ENCODE measurements at regions not wholly inside any gene's neighbourhood (a gene's known extent, or its start where the extent isn't known, plus 50 kb on each side); places are given as distances from the start of the nearest gene placed in this dataset.

DNA sequence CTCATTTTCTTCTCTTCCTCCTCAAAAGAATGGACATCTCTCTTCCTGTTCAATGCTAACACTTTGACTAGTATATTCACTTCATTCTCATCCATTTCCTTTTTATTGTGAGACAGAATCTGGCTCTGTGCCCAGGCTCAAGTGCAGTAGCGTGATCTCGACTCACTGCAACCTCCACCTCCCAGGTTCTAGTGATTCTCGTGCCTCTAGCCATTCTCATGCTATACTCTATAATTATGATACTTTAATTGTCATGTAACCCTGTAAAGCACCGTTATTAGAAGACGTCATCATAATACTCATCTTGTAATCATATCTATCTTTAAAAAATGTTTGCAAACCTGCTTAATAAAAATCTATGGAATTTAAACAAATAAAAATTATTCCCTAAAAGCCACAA lies 107.0 kb downstream of the SHOX2 start:
- Histone ChIP-seq H3K27ac (ENCODE audit: low read depth, low read length) (no peak overlapping the region), H3K9me3 (ENCODE audit: control insufficient read depth, insufficient read depth, low read length) (no peaks in the 10 kb centered on the region; the same call in 1 of the 2 replicates), H3K27me3 (ENCODE audit: control insufficient read depth, insufficient read depth, low read length) (no peaks in the 10 kb centered on the region), H3K4me3 (ENCODE audit: low read depth, low read length) (no peak overlapping the region)
- ChIA-PET POLR2A (no interaction called here), CTCF (no interaction called here)
- TF ChIP-seq, protein P1, sequence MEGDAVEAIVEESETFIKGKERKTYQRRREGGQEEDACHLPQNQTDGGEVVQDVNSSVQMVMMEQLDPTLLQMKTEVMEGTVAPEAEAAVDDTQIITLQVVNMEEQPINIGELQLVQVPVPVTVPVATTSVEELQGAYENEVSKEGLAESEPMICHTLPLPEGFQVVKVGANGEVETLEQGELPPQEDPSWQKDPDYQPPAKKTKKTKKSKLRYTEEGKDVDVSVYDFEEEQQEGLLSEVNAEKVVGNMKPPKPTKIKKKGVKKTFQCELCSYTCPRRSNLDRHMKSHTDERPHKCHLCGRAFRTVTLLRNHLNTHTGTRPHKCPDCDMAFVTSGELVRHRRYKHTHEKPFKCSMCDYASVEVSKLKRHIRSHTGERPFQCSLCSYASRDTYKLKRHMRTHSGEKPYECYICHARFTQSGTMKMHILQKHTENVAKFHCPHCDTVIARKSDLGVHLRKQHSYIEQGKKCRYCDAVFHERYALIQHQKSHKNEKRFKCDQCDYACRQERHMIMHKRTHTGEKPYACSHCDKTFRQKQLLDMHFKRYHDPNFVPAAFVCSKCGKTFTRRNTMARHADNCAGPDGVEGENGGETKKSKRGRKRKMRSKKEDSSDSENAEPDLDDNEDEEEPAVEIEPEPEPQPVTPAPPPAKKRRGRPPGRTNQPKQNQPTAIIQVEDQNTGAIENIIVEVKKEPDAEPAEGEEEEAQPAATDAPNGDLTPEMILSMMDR (IDR thresholded peaks at IDR 0.05; ENCODE audit: low read depth, low read length): no peak
- no peak for DNase-seq (ENCODE audit: low read depth, low spot score)

DNA sequence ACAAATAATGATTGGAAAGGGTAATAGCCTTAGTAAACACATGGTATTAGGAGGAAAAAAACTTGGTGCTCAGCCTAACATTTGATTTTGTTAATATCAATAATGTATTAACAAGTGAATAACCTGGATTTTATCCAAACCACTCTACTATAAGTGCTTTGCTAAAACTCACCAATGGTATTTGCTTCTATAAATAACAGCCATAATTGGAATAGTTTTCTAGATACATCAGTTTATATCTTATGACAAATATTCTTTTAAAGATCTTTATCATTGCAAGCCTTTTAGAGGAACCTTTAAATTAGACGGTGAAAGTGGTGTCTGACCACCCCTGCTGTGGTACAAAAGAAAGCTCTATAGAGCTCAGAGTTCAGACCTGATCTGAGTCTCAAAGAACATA lies 123.9 kb downstream of the SHOX2 start:
- CTCF ChIA-PET: no interaction called here
- POLR2A ChIA-PET: no interaction called here
- TF ChIP-seq, protein P1 (IDR thresholded peaks at IDR 0.05; ENCODE audit: low read depth, low read length): no peak

DNA sequence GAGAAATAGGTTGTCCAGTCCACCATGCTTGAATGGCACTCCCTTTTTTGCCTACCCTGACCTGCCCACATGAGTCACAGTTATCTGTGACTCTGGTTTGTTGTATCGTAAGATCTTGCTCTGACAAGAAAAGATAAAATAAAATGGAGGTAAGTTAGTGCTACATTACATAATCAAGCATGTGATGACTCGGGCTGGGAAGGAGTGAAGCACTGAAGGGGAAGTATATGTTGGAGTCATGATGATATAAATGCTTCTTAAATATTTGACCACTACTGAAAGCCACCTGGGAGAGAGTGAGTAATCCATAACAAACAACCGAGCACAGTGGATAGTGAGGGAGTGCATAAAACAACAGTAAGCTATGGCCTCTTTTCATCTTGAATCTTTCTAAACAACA lies 124.4 kb downstream of the SHOX2 start:
- Histone ChIP-seq H3K27me3 (ENCODE audit: control insufficient read depth, insufficient read depth, low read length) (no peaks in the 10 kb centered on the region), H3K9me3 (ENCODE audit: control insufficient read depth, insufficient read depth, low read length) (no peaks in the 10 kb centered on the region), H3K27ac (ENCODE audit: low read depth, low read length) (no peak overlapping the region), H3K4me3 (ENCODE audit: low read depth, low read length) (no peak overlapping the region)
- ChIA-PET CTCF (no interaction called here), POLR2A (no interaction called here)
- TF ChIP-seq, protein P1 (IDR thresholded peaks at IDR 0.05; ENCODE audit: low read depth, low read length): no peak
- DNase-seq (ENCODE audit: low read depth, low spot score): no peak

More for the DNA sequence above, 123.9 kb downstream of the SHOX2 start:
- H3K9me3 ChIP-seq (ENCODE audit: control insufficient read depth, insufficient read depth, low read length): no peaks in the 10 kb centered on the region
- DNase-seq (ENCODE audit: low read depth, low spot score): no peak
- no peaks in the 10 kb centered on the region for H3K27me3 ChIP-seq (ENCODE audit: control insufficient read depth, insufficient read depth, low read length)
- no peak overlapping the region for H3K27ac ChIP-seq (ENCODE audit: low read depth, low read length)
- no peak overlapping the region for H3K4me3 ChIP-seq (ENCODE audit: low read depth, low read length)

DNA sequence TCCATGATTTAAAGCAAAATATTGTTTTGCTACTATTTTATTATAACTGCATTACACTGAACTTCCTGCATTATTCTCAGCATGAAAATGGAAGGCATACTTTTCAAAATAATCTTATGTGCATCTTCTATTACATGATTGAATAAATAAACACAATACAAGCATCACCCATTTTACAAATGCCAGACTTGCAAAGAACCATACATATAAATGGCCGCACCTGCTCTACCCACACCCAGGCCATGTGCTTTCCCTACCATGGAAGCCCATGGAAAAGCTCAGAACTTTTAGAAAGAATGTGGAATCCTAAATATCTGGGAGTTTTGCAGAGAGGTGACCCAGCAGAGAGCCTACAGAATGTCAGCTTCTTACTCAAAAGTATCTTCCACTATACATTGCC lies 127.2 kb downstream of the SHOX2 start:
- DNase-seq (ENCODE audit: low read depth, low spot score): no peak
- ChIA-PET POLR2A (no interaction called here), CTCF (no interaction called here)

DNA sequence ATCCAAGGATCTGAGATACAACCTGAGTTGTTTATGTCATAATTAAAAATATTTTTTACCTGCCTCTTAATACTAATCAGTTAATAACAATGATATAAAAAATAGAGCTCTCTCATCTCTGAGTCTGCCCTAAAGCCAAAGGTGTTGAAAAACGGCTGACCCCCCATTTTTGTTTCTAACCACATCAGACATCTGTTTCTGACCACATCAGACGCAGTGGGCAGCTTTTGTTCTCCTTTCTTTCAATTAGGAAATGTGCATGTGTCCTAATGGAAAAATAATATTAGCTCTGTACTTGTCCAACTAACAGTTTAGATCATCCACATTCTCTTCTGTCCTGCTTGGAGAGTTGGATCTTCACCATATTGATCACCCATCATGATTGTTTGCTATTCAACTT lies 144.6 kb downstream of the SHOX2 start:
- ChIA-PET CTCF (interaction anchor here (1.2 kb wide), 1 partner anchor 578 kb away, joined by 4 read pairs; no protein-coding TSS in a partner anchor), POLR2A (no interaction called here)
- Histone ChIP-seq H3K27ac (ENCODE audit: low read depth, low read length) (no peak overlapping the region), H3K9me3 (ENCODE audit: control insufficient read depth, insufficient read depth, low read length) (no peaks in the 10 kb centered on the region), H3K27me3 (ENCODE audit: control insufficient read depth, insufficient read depth, low read length) (no peaks in the 10 kb centered on the region), H3K4me3 (ENCODE audit: low read depth, low read length) (no peak overlapping the region)
- TF ChIP-seq, protein P1 (IDR thresholded peaks at IDR 0.05; ENCODE audit: low read depth, low read length): no peak
- no peak for DNase-seq (ENCODE audit: low read depth, low spot score)

More for the DNA sequence above, 127.2 kb downstream of the SHOX2 start:
- TF ChIP-seq, protein P1 (IDR thresholded peaks at IDR 0.05; ENCODE audit: low read depth, low read length): no peak
- H3K9me3 ChIP-seq (ENCODE audit: control insufficient read depth, insufficient read depth, low read length): no peaks in the 10 kb centered on the region
- no peaks in the 10 kb centered on the region for H3K27me3 ChIP-seq (ENCODE audit: control insufficient read depth, insufficient read depth, low read length)
- H3K27ac ChIP-seq (ENCODE audit: low read depth, low read length): no peak overlapping the region
- no peak overlapping the region for H3K4me3 ChIP-seq (ENCODE audit: low read depth, low read length)

Measured in AG04450 (cell line).